Osteoblast (primary cell): ENCODE measurements at regions not wholly inside any gene's neighbourhood (a gene's known extent, or its start where the extent isn't known, plus 50 kb on each side); places are given as distances from the start of the nearest gene placed in this dataset.
"Not testable (repeated sequence)": the region's sequence is repeated elsewhere in the genome, so short reads cannot be mapped to it uniquely, and the experiment has no call there.

Experiments used
- DNase-seq: peaks from one replicate; pipeline ENCODE4 v3.0.0; 2011; ENCODE audit warnings: low spot score, mixed read lengths; ENCODE audit not compliant: insufficient read length; ENCODE audit errors: missing footprints
- H2AFZ ChIP-seq: 2 replicates; pipeline ENCODE4 v1.6.0; 2011; ENCODE audit warnings: mild to moderate bottlenecking, low read length
- H3K27ac ChIP-seq: 2 replicates; pipeline ENCODE4 v1.5.1; 2011; ENCODE audit warnings: mild to moderate bottlenecking, low read depth, low read length, moderate library complexity
- H3K27me3 ChIP-seq: 2 replicates; pipeline ENCODE4 v1.6.0; 2012; ENCODE audit warnings: mild to moderate bottlenecking, control low read depth, inconsistent platforms, low read length, moderate library complexity; ENCODE audit not compliant: insufficient read depth
- H3K36me3 ChIP-seq: 2 replicates; pipeline ENCODE4 v1.5.1; 2011; ENCODE audit warnings: mild to moderate bottlenecking, low read length, control low read depth, moderate library complexity; ENCODE audit not compliant: insufficient read depth
- H3K4me1 ChIP-seq: 2 replicates; pipeline ENCODE4 v1.5.1; 2011; ENCODE audit warnings: mild to moderate bottlenecking, low read length, control low read depth, moderate library complexity; ENCODE audit not compliant: insufficient read depth
- H3K4me2 ChIP-seq: 2 replicates; pipeline ENCODE4 v1.6.0; 2011; ENCODE audit warnings: mild to moderate bottlenecking, low read length; ENCODE audit not compliant: insufficient read depth
- H3K4me3 ChIP-seq: fragments of 200-600 bp; sonication (generic); 3 replicates; pipeline ENCODE4 v1.5.1; 2012; ENCODE audit warnings: mild to moderate bottlenecking, low read length, inconsistent platforms; ENCODE audit not compliant: insufficient read depth
- H3K79me2 ChIP-seq: 2 replicates; pipeline ENCODE4 v1.6.0; 2012; ENCODE audit warnings: mild to moderate bottlenecking, low read length, control low read depth, inconsistent platforms; ENCODE audit not compliant: insufficient read depth
- H3K9me3 ChIP-seq: 2 replicates; pipeline ENCODE4 v1.5.1; 2011; ENCODE audit warnings: low read depth, low read length, control low read depth
- H4K20me1 ChIP-seq: 2 replicates; pipeline ENCODE4 v1.6.0; 2012; ENCODE audit warnings: mild to moderate bottlenecking, low read length, control low read depth; ENCODE audit not compliant: insufficient read depth
- CTCF ChIP-seq: IDR thresholded peaks from 2 replicates; pipeline ENCODE4 v1.5.1; 2011; ENCODE audit warnings: mild to moderate bottlenecking, low read depth, low read length, moderate library complexity; ENCODE audit errors: extremely low read depth

- H3K4me1 ChIP-seq, result peaks cover 37% of the 10 kb centered on the region
- H2AFZ ChIP-seq, result no peak overlapping the region
- no peaks in the 10 kb centered on the region for H3K9me3 ChIP-seq
- no peak for TF ChIP-seq CTCF
- H3K4me3 ChIP-seq, result no peak overlapping the region
- H3K4me2 ChIP-seq, result no peak overlapping the region
- H3K79me2 ChIP-seq, result peaks cover 86% of the 10 kb centered on the region
- no peak for DNase-seq
- H3K27me3 ChIP-seq, result no peaks in the 10 kb centered on the region
- peaks cover 44% of the 10 kb centered on the region for H4K20me1 ChIP-seq
- peak overlapping the region; percentile 35 for H3K27ac ChIP-seq
- peaks cover 15% of the 10 kb centered on the region for H3K36me3 ChIP-seq
Measured at GRCh38 chr1:201731592-201731991, 97.4 kb upstream of the IPO9 start.

GRCh38 chr1:201732351-201732750 lies 96.6 kb upstream of the IPO9 start:
- H3K79me2 ChIP-seq, result peaks cover 86% of the 10 kb centered on the region
- peaks cover 37% of the 10 kb centered on the region for H3K4me1 ChIP-seq
- no peaks in the 10 kb centered on the region for H3K27me3 ChIP-seq
- H2AFZ ChIP-seq, result no peak overlapping the region
- H3K9me3 ChIP-seq, result no peaks in the 10 kb centered on the region
- TF ChIP-seq CTCF, result no peak
- H3K4me2 ChIP-seq, result no peak overlapping the region
- no peak overlapping the region for H3K27ac ChIP-seq
- H3K36me3 ChIP-seq, result peaks cover 18% of the 10 kb centered on the region
- no peak for DNase-seq
- H4K20me1 ChIP-seq, result peaks cover 47% of the 10 kb centered on the region
- H3K4me3 ChIP-seq, result no peak overlapping the region

GRCh38 chr1:201734221-201734620 lies 94.7 kb upstream of the IPO9 start:
- H3K4me1 ChIP-seq, result peaks cover 55% of the 10 kb centered on the region
- peaks cover 61% of the 10 kb centered on the region for H4K20me1 ChIP-seq
- DNase-seq, H3K9me3 ChIP-seq, H2AFZ ChIP-seq, H3K27ac ChIP-seq, H3K4me2 ChIP-seq, H3K4me3 ChIP-seq, H3K27me3 ChIP-seq: not testable (repeated sequence)
- peaks cover 86% of the 10 kb centered on the region for H3K79me2 ChIP-seq
- H3K36me3 ChIP-seq, result peaks cover 28% of the 10 kb centered on the region

GRCh38 chr1:201734786-201735185 lies 94.2 kb upstream of the IPO9 start:
- Histone ChIP-seq H3K27ac (peak overlapping the region; percentile 31), H3K4me1 (peaks cover 58% of the 10 kb centered on the region), H3K36me3 (peaks cover 28% of the 10 kb centered on the region), H3K4me2 (no peak overlapping the region), H4K20me1 (peaks cover 64% of the 10 kb centered on the region), H3K27me3 (no peaks in the 10 kb centered on the region), H2AFZ (no peak overlapping the region), H3K79me2 (peaks cover 90% of the 10 kb centered on the region), H3K9me3 (no peaks in the 10 kb centered on the region), H3K4me3 (no peak overlapping the region)
- no peak for TF ChIP-seq CTCF
- DNase-seq, result no peak
